Parathyroid adenoma (tissue), 2 donors: ENCODE measurements at regions not wholly inside any gene's neighbourhood (a gene's known extent, or its start where the extent isn't known, plus 50 kb on each side); places are given as distances from the start of the nearest gene placed in this dataset.

ENCODE experiments used
- H2AFZ ChIP-seq: fragments of 300-600 bp; sonication (generic); one replicate; pipeline ENCODE4 v1.7.0; 2017; ENCODE audit warnings: antibody characterized with exemption, mild to moderate bottlenecking
- H3K27ac ChIP-seq: fragments of 300-600 bp; sonication (generic); one replicate; pipeline ENCODE4 v1.7.0; 2017
- H3K27me3 ChIP-seq: fragments of 300-600 bp; sonication (generic); one replicate; pipeline ENCODE4 v1.7.0; 2017; ENCODE audit warnings: low read length; ENCODE audit not compliant: control insufficient read depth, insufficient read depth
- H3K36me3 ChIP-seq: fragments of 300-600 bp; sonication (generic); one replicate; pipeline ENCODE4 v1.7.0; 2017; ENCODE audit warnings: low read length; ENCODE audit not compliant: control insufficient read depth, insufficient read depth
- H3K4me1 ChIP-seq: fragments of 300-600 bp; sonication (generic); one replicate; pipeline ENCODE4 v1.7.0; 2017; ENCODE audit warnings: control low read depth
- H3K4me2 ChIP-seq: fragments of 300-600 bp; sonication (generic); one replicate; pipeline ENCODE4 v1.7.0; 2017; ENCODE audit warnings: low read length
- H3K4me3 ChIP-seq: fragments of 300-600 bp; sonication (generic); one replicate; pipeline ENCODE4 v1.7.0; 2017; ENCODE audit warnings: low read depth, low read length
- H3K79me2 ChIP-seq: fragments of 300-600 bp; sonication (generic); one replicate; pipeline ENCODE4 v1.7.0; 2017; ENCODE audit warnings: control low read depth
- H3K9ac ChIP-seq: fragments of 300-600 bp; sonication (generic); one replicate; pipeline ENCODE4 v1.7.0; 2017; ENCODE audit warnings: mild to moderate bottlenecking
- H3K9me3 ChIP-seq: fragments of 300-600 bp; sonication (generic); one replicate; pipeline ENCODE4 v1.7.0; 2017; ENCODE audit warnings: low read length; ENCODE audit not compliant: control insufficient read depth
- TF ChIP-seq, protein P1 (sequence below): fragments of 300-600 bp; sonication (generic); IDR thresholded peaks from one replicate; pipeline ENCODE4 v1.7.0; 2017; ENCODE audit warnings: antibody characterized with exemption, mild to moderate bottlenecking
- donor health status: primary hyperparathyroidism.

GRCh38 chr5:34536699-34537098 lies 119.4 kb upstream of the RAI14 start:
- Histone ChIP-seq H3K9ac (no peak overlapping the region), H3K27ac (no peak overlapping the region), H3K9me3 (no peaks in the 10 kb centered on the region), H3K4me2 (no peak overlapping the region), H3K79me2 (no peaks in the 10 kb centered on the region), H3K27me3 (no peaks in the 10 kb centered on the region), H3K4me1 (peaks cover 4% of the 10 kb centered on the region), H3K36me3 (no peaks in the 10 kb centered on the region), H2AFZ (no peak overlapping the region), H3K4me3 (no peak overlapping the region)
- TF ChIP-seq, protein P1, sequence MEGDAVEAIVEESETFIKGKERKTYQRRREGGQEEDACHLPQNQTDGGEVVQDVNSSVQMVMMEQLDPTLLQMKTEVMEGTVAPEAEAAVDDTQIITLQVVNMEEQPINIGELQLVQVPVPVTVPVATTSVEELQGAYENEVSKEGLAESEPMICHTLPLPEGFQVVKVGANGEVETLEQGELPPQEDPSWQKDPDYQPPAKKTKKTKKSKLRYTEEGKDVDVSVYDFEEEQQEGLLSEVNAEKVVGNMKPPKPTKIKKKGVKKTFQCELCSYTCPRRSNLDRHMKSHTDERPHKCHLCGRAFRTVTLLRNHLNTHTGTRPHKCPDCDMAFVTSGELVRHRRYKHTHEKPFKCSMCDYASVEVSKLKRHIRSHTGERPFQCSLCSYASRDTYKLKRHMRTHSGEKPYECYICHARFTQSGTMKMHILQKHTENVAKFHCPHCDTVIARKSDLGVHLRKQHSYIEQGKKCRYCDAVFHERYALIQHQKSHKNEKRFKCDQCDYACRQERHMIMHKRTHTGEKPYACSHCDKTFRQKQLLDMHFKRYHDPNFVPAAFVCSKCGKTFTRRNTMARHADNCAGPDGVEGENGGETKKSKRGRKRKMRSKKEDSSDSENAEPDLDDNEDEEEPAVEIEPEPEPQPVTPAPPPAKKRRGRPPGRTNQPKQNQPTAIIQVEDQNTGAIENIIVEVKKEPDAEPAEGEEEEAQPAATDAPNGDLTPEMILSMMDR: no peak

DNA sequence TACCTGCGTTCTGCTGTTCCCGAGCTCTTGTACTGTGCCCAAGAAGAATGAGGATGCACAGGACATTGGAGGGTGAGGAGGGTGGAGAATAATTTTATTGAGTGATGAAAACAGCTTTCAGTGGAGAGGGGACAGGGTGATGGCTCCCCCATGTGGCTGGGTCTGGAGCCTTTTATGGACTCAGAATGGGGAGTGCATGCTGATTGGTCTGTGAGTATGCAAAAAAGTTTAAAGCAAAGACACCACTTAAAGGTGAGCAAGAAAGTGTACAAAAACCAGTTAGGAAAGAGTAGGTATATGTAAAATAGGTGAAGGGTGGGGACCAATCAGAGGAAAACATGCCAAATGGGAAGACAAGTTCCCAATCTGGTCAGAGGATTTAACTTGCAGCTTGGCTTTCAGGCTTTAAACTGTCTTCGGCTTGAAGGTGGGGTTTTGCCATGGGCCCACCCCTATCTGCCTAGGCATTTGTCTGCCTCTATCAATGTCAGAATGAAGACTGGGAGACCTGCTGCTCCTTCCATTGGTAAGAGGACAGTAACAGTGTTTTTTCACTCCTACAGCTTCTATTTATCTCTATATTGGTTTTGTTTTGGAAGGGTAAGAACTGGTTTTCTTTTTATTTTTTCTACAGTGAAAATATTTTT lies 118.0 kb upstream of the RAI14 start:
- no peaks in the 10 kb centered on the region for H3K79me2 ChIP-seq
- H3K9ac ChIP-seq: no peak overlapping the region
- H3K27ac ChIP-seq: no peak overlapping the region
- TF ChIP-seq, protein P1: peak; percentile 39
- no peaks in the 10 kb centered on the region for H3K4me1 ChIP-seq
- no peak overlapping the region for H3K4me3 ChIP-seq
- H3K9me3 ChIP-seq: no peaks in the 10 kb centered on the region
- H3K27me3 ChIP-seq: no peaks in the 10 kb centered on the region
- no peak overlapping the region for H2AFZ ChIP-seq
- H3K36me3 ChIP-seq: no peaks in the 10 kb centered on the region
- no peak overlapping the region for H3K4me2 ChIP-seq

DNA sequence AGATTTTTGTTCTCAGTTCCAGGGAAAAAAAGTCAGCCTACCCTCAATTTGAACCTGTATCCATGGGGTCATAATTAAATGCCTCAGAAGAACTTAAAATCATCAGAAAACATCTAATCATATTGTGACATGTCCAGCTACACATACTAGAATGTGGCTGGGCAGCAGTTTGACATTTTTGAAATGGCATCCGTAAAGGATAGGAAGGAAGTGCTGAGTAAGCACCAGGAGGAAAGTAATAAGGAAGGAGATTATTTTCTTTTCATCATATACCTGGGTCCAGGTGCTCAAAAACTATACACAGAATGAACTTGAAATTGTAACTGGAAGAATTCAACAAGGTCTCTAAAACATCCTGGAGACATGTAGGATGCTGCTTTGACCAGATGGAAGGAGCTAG lies 116.9 kb upstream of the RAI14 start:
- TF ChIP-seq, protein P1: no peak
- H3K27me3 ChIP-seq: no peaks in the 10 kb centered on the region
- H3K4me2 ChIP-seq: no peak overlapping the region
- H3K9me3 ChIP-seq: no peaks in the 10 kb centered on the region
- no peaks in the 10 kb centered on the region for H3K36me3 ChIP-seq
- H3K79me2 ChIP-seq: no peaks in the 10 kb centered on the region
- no peak overlapping the region for H3K9ac ChIP-seq
- no peak overlapping the region for H3K27ac ChIP-seq
- no peaks in the 10 kb centered on the region for H3K4me1 ChIP-seq
- no peak overlapping the region for H3K4me3 ChIP-seq
- H2AFZ ChIP-seq: no peak overlapping the region

GRCh38 chr5:34541067-34541466 lies 115.1 kb upstream of the RAI14 start:
- H3K9me3 ChIP-seq: no peaks in the 10 kb centered on the region
- H3K4me3 ChIP-seq: no peak overlapping the region
- H3K4me1 ChIP-seq: no peaks in the 10 kb centered on the region
- H3K79me2 ChIP-seq: no peaks in the 10 kb centered on the region
- no peak overlapping the region for H3K27ac ChIP-seq
- H3K4me2 ChIP-seq: no peak overlapping the region
- TF ChIP-seq, protein P1: no peak
- no peaks in the 10 kb centered on the region for H3K36me3 ChIP-seq
- H2AFZ ChIP-seq: no peak overlapping the region
- H3K9ac ChIP-seq: no peak overlapping the region
- H3K27me3 ChIP-seq: no peaks in the 10 kb centered on the region

DNA sequence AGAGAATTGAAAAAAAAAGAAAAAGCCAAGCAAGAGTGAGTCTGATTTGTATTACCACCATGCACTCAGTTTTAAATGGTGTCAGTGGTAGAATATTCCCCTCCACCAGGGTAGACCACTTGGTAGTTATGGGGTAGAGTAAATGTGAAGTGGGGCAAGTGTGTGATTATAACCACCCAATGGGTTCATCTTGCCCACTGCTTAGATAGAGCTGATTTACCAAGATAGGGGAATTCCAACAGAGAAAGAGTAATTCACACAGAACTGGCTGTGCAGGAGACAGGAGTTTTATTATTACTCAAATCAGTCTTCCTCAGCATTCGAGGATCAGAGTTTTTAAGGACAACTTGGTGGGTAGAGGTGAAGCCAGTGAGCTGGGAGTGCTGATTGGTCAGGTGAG lies 113.3 kb upstream of the RAI14 start:
- no peak overlapping the region for H2AFZ ChIP-seq
- no peak overlapping the region for H3K4me2 ChIP-seq
- H3K36me3 ChIP-seq: no peaks in the 10 kb centered on the region
- H3K27ac ChIP-seq: no peak overlapping the region
- H3K27me3 ChIP-seq: no peaks in the 10 kb centered on the region
- H3K4me3 ChIP-seq: no peak overlapping the region
- TF ChIP-seq, protein P1: no peak
- H3K79me2 ChIP-seq: no peaks in the 10 kb centered on the region
- no peaks in the 10 kb centered on the region for H3K9me3 ChIP-seq
- H3K9ac ChIP-seq: no peak overlapping the region
- H3K4me1 ChIP-seq: no peaks in the 10 kb centered on the region
